GM12874 (cell line): ENCODE measurements at regions not wholly inside any gene's neighbourhood (a gene's known extent, or its start where the extent isn't known, plus 50 kb on each side); places are given as distances from the start of the nearest gene placed in this dataset.

Experiments
- CTCF ChIP-seq: IDR thresholded peaks from 2 replicates; pipeline ENCODE4 v1.5.1; 2011; ENCODE audit warnings: low read depth, mild to moderate bottlenecking, control low read depth, low read length, moderate library complexity; ENCODE audit not compliant: insufficient read depth

GRCh38 chr13:106762708-106763107 lies 194.8 kb upstream of the ARGLU1 start:
- no peak for TF ChIP-seq CTCF

- TF ChIP-seq CTCF: no peak
Observed at GRCh38 chr13:106756446-106756845, 188.5 kb upstream of the ARGLU1 start.

- TF ChIP-seq CTCF: no peak
Observed at GRCh38 chr13:106755542-106755941, 187.6 kb upstream of the ARGLU1 start.

GRCh38 chr13:106753251-106753650 lies 185.3 kb upstream of the ARGLU1 start:
- TF ChIP-seq CTCF: no peak

- TF ChIP-seq CTCF: no peak
Observed at GRCh38 chr13:106752584-106753170, 184.7 kb upstream of the ARGLU1 start.

GRCh38 chr13:106748785-106749184 lies 180.8 kb upstream of the ARGLU1 start:
- TF ChIP-seq CTCF: no peak

GRCh38 chr13:106744516-106744915 lies 176.6 kb upstream of the ARGLU1 start:
- no peak for TF ChIP-seq CTCF
